ENCODE measurements at regions not wholly inside any gene's neighbourhood (a gene's known extent, or its start where the extent isn't known, plus 50 kb on each side); places are given as distances from the start of the nearest gene placed in this dataset.

GRCh38 chr2:42935692-42936671 is 143.6 kb upstream of the HAAO start:
- no peak for TF ChIP-seq CTCF (IDR thresholded peaks at IDR 0.05)
- no peak for TF ChIP-seq POLR2A (IDR thresholded peaks at IDR 0.05)
- TF ChIP-seq EP300 (IDR thresholded peaks at IDR 0.05), result no peak

Measured in tibial nerve (tissue), 4 donors.